GM19240 (cell line): ENCODE measurements at regions not wholly inside any gene's neighbourhood (a gene's known extent, or its start where the extent isn't known, plus 50 kb on each side); places are given as distances from the start of the nearest gene placed in this dataset.
"Not testable (repeated sequence)": the region's sequence is repeated elsewhere in the genome, so short reads cannot be mapped to it uniquely, and the experiment has no call there.

Experiments
- DNase-seq: peaks from one replicate; pipeline ENCODE4 v3.0.0; 2011; ENCODE audit warnings: low spot score; ENCODE audit not compliant: insufficient read length

- DNase-seq = no peak
Observed at GRCh38 chr3:176208283-176208682, 989.0 kb downstream of the TBL1XR1 start.

GRCh38 chr3:176206809-176207208 is 990.5 kb downstream of the TBL1XR1 start:
- no peak for DNase-seq

- no peak for DNase-seq
Observed at GRCh38 chr3:176202652-176203051, 994.6 kb downstream of the TBL1XR1 start.

GRCh38 chr3:176193032-176193730 is 1004.1 kb downstream of the TBL1XR1 start:
- no peak for DNase-seq

- no peak for DNase-seq
Observed at GRCh38 chr3:176190755-176191154, 1006.5 kb downstream of the TBL1XR1 start.

GRCh38 chr3:176183181-176183580 is 1014.1 kb downstream of the TBL1XR1 start:
- DNase-seq = no peak

- no peak for DNase-seq
Observed at GRCh38 chr3:176174060-176174459, 1023.2 kb downstream of the TBL1XR1 start.

GRCh38 chr3:176172492-176172891 is 1024.8 kb downstream of the TBL1XR1 start:
- no peak for DNase-seq

GRCh38 chr3:176167272-176167671 is 1030.0 kb downstream of the TBL1XR1 start:
- DNase-seq = no peak

GRCh38 chr3:176160997-176161396 is 1036.3 kb downstream of the TBL1XR1 start:
- no peak for DNase-seq

- DNase-seq = no peak
Observed at GRCh38 chr3:176159796-176160195, 1037.5 kb downstream of the TBL1XR1 start.

- no peak for DNase-seq
Observed at GRCh38 chr3:176155012-176155411, 1042.3 kb downstream of the TBL1XR1 start.

- DNase-seq = no peak
Observed at GRCh38 chr3:176149567-176149966, 1047.7 kb downstream of the TBL1XR1 start.

- no peak for DNase-seq
Observed at GRCh38 chr3:176147251-176147650, 1050.0 kb downstream of the TBL1XR1 start.

- no peak for DNase-seq
Observed at GRCh38 chr3:176141837-176142236, 1055.4 kb downstream of the TBL1XR1 start.

- no peak for DNase-seq
Observed at GRCh38 chr3:176120507-176120906, 1076.8 kb downstream of the TBL1XR1 start.

- no peak for DNase-seq
Observed at GRCh38 chr3:176119826-176120225, 1077.5 kb downstream of the TBL1XR1 start.

- no peak for DNase-seq
Observed at GRCh38 chr3:176106380-176106779, 1090.9 kb downstream of the TBL1XR1 start.

GRCh38 chr3:176097027-176097426 is 1100.3 kb downstream of the TBL1XR1 start:
- DNase-seq = no peak

- not testable (repeated sequence) for DNase-seq
Observed at GRCh38 chr3:176093892-176094291, 1103.4 kb downstream of the TBL1XR1 start.

GRCh38 chr3:176090727-176091126 is 1106.6 kb downstream of the TBL1XR1 start:
- no peak for DNase-seq

- no peak for DNase-seq
Observed at GRCh38 chr3:176088962-176089383, 1108.3 kb downstream of the TBL1XR1 start.

- DNase-seq = no peak
Observed at GRCh38 chr3:176087066-176087697, 1110.1 kb downstream of the TBL1XR1 start.
